Left cardiac atrium (tissue), 4 donors: ENCODE measurements at regions not wholly inside any gene's neighbourhood (a gene's known extent, or its start where the extent isn't known, plus 50 kb on each side); places are given as distances from the start of the nearest gene placed in this dataset.
A peak's percentile ranks its signal among the peaks of the same experiment; 100 is the strongest.

ENCODE experiments used
- ATAC-seq, 2 donors: fragments of 200-7000 bp; cut with Tn5 transposase; one replicate each; pipeline ENCODE4 v1.9.1; 2020; ENCODE audit warnings: mild to moderate bottlenecking in 2 of 2, moderate library complexity in 2 of 2
- DNase-seq: peaks from one replicate; pipeline ENCODE4 v3.0.0-alpha.2; 2020
- intact Hi-C, 2 donors: fragments of 100-400 bp; cut with DNase I; formaldehyde crosslinking; loops; one replicate each; pipeline versions ENCODE4 v1.14.1 to v1.15.1; 2022 to 2023
- donor health status: DM: no; HTN: yes; CAD: no.
- donor health status: DM: no; HTN: yes; CAD: no; lungs with severe emphysema.
- donor health status: DM: yes; HTN: yes; CAD: no.
- donor health status: Dilated cardiomyopathy.

DNA sequence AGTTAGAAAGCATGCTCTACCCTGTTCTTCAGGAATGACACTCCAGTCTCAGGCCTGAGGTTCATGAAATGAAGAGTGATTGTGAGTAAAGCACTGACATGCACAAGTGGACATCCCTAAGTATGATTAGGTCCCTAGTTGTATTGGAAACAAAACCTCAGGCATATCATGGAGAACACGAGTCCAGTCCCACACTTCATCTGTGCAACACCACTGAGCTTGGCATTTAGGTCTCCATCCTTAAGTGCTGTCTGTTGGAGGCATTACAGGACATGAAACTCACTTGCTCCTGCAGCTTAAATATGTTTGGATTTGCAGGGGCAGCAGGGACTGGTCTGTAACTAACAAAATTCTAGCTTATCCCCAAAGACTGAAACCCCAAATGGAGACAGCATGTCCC lies 250.3 kb upstream of the KLHL29 start:
- ATAC-seq (peak in 1 of 2 donors; percentile 11), DNase-seq (no peak)
- intact Hi-C loops, result no loop called here

DNA sequence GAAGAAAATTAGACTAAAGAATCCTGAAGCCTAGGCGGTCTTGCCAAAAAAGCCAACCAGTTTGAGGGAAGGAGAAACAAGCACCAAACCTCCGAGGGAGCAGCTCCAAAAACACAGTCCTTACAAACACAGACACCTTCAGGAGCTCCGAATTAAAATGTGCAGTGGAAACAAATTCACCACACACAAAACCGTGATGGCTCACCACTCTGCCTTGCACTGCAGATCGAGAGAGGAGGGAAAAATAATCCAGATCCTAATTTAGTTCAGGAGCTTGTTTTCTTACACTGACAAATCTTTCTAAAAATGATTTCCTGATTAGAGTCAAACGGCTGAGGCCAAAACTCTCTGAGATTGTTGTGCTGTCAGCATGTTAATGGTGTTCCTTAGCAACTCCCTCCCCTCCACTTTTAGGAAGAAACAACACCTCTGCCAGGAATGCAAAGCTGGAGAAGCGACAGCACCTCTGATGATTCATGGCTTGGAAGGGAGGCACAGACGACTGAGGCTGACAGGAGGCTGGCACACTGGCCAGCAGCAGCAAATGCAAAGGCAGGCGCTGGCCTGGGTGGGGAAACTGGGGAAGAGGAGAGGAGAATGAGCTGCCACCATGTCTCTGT lies 249.4 kb upstream of the KLHL29 start:
- DNase-seq, result peak; percentile 43
- peak; percentile 77 to 97 for ATAC-seq
- intact Hi-C loops, result no loop called here

DNA sequence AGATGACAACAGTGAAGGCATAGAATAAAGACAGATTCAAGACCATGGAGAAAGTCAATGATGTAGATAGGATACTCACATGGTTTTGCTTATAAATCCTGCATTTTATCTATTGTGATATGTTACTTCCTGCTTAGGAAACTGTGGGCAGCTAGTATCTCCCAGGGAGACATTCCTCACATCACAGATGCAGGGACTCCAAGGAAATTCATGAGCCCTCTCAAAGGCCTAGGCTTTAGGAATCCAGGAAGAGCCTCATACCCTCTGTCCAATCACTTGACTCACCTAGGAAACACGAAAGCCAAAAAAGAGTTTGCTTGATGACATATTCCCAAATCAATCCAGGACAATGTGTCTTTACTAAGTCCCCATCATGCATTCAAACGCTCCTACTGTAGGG lies 247.8 kb upstream of the KLHL29 start:
- intact Hi-C loops, result no loop called here
- DNase-seq (no peak), ATAC-seq (no peak)

DNA sequence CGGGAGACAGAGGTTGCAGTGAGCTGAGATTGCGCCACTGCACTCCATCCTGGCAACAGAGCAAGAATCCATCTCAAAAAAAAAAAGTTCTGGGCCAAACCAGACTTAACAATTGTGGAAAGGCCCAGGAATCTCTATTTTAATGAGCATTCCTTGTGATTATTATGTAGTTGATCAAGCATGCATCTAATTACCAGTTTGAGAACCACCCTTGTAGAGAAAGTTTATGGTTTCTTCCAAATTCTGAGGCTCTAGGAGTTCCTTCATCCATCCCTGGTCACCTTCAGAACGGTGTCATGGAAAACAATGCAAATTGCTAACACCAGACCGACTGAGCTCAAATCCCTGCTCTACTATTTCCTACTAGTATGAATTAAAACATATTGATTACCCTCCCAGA lies 246.3 kb upstream of the KLHL29 start:
- intact Hi-C loops, result no loop called here
- no peak for ATAC-seq

DNA sequence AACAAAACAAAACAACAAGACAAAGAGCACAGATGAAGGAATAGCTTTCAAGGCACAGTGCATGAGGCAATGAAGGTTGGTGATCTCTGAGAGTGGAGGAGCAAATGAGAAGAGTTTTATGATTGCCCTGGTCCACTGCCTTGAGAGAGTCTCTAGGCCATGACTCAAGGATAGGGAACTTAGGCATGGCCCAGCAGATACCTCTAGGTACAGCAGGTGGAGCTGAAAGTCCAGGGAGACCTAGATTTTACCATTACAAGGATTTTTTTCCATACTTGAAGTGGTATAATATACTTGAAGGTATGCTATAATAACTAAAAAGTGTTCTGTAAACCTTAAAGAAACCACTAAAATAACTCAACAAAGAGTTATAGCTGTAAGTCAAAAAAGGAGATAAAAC lies 239.5 kb upstream of the KLHL29 start:
- DNase-seq (no peak), ATAC-seq (no peak)
- intact Hi-C loops, result no loop called here

More for the DNA sequence above, 246.3 kb upstream of the KLHL29 start:
- DNase-seq, result no peak

DNA sequence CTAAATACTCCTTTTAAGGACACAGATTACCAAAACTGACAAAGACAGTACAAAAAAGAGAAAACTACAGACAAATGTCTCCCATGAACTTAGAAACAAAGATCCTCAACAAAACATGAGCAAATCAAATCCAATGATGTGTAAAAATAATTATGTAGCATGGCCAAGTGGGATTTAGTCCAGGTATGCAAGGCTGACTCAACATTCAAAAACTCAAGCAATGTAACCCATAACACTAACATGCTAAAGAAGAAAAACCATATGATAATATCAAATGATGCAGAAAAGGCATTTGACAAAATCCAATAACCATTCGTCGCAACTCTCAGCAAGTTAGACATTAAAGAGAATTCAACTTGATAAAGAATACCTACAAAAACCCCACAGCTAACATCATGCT lies 239.0 kb upstream of the KLHL29 start:
- intact Hi-C loops, result no loop called here
- DNase-seq (no peak), ATAC-seq (no peak)

DNA sequence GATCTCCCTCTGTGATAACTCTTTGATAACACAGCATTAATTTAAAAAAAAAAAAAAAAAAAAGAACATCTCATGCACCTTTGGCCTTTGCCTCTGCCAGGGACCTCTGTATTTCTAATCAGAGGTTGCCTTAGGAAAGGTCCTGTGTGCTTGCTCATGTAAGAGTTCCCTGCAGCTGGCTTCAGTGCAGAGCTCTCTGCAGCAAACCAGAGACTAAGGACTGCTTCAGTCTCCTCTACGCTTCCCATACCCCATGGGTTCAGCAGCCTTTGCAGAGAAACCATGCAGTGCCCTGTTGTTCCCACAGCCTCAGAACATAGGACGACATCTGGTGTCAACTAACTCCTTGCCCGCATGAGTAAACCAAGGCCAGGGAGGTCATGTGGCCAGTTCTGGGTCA lies 236.6 kb upstream of the KLHL29 start:
- ATAC-seq, result no peak
- intact Hi-C loops, result no loop called here
- no peak for DNase-seq

DNA sequence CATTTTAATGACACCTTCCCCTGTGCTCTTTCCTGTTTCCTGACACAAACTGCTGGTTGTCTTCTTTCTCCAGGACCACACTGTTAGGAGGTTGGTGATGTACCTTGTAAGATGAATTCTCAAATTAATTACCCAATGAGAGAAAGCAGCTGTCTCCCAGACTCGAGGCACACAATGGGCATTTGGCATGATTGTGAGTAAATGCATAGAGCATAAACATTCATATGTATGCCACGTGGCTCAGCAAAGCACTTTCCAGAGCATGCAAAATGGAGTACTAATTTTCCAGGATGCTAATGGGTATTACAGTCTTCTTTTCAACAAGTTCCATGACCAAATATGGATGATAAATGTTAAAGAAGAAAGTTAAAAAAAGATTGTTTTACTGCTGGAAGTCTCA lies 235.2 kb upstream of the KLHL29 start:
- intact Hi-C loops, result no loop called here
- DNase-seq, result no peak
- no peak for ATAC-seq

DNA sequence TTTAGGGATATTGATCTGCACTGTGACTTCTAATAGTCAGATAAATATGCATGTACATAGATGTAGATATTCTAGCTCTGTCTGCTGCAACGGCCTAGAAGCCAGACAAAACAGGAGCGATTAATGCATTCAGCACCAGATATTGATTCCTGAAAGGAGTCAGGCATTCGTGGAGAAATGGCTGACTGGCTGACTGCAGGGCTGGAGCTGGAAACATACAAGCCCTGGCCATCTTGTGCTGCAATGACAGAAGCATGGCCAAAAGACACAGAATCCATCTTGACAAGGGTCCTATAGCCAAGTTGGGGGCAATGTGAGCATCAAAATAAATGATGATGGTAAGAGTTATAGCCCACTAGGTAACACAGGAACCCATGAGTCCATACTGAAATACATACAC lies 231.5 kb upstream of the KLHL29 start:
- intact Hi-C loops, result no loop called here
- DNase-seq (no peak), ATAC-seq (no peak)

DNA sequence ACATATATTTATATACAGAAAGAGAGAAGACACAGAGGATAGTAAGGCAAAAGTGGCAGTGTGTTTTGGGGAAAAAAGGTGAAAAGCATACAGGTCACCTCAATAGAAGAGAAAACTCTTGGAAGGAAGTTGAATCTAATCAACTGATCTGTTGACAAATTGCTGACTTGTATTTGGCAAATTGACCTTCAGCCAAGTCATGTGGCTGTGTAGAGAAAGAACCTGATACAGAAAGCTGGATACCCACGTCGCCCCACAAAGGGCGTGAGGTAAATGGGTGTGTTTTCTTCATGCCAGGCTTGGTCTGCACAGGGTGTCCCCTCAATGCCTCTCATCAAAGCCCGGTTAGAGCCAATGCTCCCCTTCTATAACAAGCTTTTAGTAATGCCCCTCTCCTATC lies 230.0 kb upstream of the KLHL29 start:
- ATAC-seq, result no peak
- intact Hi-C loops, result no loop called here

DNA sequence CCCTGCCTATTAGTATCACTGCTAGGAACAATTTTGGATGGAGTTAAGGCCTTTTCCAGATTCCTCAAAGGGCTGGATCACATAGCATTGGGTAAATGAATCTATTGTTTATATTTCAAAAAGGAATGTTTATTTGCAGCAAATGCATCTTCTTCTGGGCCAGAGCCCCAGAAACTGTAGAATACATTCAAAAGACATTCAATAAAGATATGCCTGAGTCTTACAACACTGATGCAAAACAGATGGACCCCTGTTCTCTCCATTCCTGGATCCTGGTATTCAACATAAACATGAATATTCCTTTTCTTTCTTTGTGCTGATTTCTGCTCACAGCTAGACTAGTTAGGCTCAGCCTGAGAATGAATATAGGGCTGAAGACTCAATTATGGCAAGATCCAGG lies 227.2 kb upstream of the KLHL29 start:
- no peak for ATAC-seq
- intact Hi-C loops, result no loop called here
- DNase-seq, result no peak

More for the DNA sequence above, 230.0 kb upstream of the KLHL29 start:
- DNase-seq, result no peak

DNA sequence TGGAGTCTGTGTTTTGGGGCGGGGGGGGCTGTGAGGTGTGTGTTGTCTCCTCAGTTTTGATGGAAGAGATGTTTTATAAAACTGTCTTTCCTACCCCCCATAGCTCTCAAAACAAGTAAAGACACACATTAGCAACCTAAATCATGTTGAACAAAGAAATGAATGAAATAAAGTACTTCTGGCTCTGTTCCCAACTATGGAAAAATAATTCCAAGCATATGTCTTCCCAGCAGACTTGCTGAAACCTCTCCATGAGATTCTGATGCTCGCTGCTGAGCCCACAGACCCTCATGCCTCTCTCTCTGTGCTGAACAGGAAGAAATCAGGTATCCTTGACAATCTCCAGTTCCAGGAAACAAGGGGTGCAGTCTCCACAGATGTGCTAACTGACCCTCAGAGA lies 226.7 kb upstream of the KLHL29 start:
- intact Hi-C loops, result no loop called here
- ATAC-seq (no peak), DNase-seq (no peak)

DNA sequence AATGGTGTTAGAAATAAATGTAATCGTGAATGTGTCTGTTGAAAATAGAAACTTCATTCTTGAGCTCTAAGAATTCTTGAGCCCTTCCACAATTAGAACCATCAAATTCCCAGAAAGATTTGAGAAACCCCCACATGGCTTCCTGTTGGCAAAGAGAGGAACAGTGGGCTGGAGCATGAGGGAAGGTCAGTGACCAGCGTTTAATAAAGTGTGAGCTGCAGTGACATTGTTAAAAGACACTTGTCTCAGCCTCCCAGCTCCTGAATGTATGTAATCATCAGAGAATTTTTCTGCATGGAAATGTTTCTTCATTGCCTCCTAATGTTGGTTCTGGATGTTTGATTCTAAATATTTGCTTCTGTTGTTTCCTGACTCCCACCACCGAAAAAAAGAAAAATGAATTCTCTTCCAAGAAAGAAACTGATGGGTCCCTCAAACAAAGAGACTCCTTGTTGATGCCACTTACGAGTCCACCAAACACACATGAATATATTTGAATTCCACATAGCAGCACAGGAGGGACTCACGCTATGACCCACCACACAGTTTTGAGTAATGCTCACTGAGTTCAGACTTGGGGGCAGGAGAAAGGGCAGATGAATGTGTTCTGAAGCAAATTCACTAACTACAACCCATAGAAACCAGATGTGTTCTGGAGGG lies 225.1 kb upstream of the KLHL29 start:
- ATAC-seq, result no peak
- no peak for DNase-seq
- intact Hi-C loops, result no loop called here

DNA sequence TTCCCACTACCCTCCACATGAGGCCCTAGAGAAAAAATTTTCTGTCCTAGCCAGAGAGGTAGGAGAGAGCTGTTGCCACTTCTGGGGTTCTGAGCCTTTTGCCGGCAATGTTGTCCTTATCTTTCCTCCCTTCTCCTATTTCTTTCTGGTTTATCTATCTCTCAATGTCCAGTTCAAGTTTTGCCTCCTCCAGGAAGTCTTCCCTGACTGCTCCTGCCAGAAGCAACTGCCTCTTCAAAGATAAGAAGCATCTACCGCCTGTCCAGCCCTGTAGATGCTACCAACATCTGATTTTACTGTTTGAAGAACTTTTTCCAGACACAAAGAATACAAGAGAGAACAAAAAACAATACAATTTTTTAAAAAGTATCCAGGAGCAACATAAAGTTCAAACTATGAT lies 220.8 kb upstream of the KLHL29 start:
- no peak for ATAC-seq
- intact Hi-C loops, result no loop called here
- no peak for DNase-seq

DNA sequence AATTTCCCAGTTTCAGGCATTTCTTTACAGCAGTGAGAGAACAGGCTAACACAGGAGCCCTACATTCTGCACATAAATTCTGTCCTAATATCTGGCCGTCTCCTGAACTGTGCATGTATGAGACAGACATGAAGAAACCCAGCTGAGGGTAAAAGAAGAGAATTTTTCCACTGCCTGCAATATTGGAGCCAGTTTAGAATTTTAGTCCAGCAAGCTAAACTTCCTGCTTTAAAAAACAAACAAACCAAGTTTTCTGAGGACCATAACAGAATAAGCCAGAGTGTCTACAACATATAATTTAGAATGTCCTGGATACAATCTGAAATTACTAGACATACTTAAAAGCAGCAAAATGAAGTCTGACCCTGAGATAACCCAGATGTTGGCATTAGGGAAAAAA lies 215.1 kb upstream of the KLHL29 start:
- DNase-seq, result no peak
- no peak for ATAC-seq
- intact Hi-C loops, result no loop called here

DNA sequence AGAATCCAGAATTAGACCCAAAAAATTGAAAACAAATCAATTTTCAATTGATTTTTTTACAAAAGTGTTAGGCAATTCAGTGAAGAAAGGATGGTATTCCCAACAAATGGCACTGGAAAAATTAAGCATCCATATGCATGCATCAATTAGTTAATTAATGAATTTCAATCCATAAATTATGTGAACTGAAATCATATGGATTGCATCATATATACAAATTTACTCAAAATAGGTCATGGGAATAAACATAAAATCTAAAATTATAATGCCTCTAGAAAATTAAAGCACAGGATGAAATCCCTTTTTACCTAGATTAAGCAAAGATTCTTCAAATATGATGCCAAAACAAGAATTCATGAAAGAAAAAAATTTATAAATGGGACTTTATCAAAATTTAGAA lies 213.9 kb upstream of the KLHL29 start:
- DNase-seq, result no peak
- intact Hi-C loops, result no loop called here
- no peak for ATAC-seq

DNA sequence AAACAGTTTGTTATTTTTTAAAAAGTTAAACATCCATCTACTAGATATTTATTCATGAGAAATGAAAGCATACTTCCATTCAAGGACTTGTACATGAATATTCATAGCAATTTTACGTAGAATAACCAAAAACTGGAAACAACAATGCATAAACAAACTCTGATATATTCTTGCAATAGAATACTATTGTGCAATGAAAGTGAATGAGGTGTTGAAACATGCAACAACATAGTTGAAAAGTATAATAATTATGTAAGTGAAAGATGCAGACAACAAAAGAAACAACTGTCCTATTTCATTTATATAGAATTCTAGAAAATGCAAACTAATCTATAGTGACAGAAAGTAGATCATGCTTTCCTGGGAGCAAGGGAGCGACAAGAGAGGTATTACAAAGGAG lies 206.6 kb upstream of the KLHL29 start:
- intact Hi-C loops, result no loop called here
- DNase-seq (no peak), ATAC-seq (no peak)

DNA sequence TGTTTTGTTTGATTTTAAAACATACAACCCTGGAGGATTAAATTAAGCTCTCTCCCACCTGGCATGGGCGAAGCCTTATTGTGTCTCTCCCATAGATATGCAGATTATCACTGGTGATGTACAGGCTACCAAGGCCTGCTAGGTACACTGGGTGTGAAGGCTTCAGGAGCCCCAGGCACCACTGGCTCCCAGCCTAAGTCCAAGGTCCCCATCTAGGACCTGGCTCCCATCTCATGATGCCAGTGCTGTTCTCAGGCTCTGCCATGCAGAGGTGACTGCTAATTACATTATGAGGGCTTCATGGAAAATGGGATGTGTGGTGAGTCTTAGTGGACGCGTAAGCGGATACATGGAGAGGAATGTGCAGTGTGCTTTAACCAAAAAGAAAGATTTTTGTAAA lies 201.2 kb upstream of the KLHL29 start:
- intact Hi-C loops, result no loop called here
- ATAC-seq (no peak), DNase-seq (no peak)

DNA sequence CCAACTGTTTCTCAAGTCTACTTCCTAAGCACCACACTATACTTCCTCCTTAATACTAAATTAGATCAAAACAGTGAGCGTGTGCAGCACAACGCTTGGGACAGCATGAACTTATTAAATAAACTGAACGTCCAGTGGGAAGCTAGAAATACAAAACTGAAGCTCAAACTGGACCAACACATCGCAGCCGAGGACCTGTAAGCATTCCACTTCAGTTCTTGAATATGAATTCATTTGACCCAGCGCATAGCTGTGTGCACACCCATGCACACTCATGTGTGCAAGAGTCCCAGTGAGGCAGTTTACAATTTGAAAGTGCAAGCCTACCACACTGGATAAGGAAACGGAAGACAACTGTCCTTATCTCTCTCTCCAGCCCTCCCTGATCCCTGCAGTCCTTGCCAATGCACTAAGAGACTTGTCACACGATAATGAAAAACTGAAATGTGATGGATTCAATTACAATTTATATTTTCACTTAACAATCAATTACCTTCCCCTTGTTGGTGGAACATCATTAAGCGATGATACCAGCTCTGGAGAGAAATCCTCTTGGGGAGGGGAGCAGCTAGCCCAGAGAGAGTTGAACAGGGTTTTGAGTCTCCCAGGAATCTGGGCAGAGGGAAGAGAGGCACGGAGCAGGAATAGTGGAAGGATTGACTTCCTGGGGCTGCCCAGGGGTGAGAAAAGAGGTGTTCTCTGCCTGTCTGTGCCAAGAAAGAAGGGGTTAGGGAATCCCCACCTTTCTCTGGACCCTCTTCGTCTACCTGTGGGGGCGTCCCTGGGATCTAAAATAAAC lies 186.5 kb upstream of the KLHL29 start:
- DNase-seq (no peak), ATAC-seq (no peak)
- intact Hi-C loops, result no loop called here

DNA sequence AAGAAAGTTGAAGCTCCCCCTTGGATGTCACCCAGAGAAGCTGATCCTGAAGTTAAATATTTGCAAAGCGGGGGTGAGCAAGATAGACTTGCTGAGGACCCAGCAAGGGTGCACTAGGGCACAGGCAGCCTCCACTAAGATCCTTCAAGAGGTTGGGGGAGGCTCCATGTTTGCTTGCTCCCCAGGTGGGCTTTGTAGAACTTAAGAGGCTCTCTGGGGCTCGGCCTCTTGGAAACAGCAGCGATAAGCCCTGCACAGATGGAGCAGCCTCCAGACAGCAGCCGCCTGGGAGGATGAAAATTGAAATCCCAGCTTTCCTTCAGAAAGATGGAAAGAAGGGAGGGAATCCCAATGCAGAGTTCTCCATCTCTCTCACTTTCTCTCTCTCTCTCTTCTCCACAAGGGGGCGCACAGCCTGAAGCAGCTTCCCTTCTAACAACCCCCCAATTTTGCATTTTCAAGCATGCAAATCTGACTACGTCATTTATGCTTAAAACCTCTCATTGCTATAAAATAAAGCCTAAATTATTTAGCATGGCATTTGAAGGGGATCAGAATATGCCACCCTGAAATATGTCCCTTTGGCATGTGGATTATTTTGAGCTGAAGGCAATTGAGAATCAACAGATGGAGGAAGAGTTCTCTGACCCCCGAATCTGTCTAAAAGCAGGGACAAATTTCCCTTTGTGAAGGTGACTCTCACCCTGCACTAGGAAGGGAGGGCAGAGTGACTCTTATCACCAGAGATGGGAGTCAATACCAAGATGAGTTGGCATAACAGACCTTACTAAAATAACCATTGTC lies 185.7 kb upstream of the KLHL29 start:
- DNase-seq, result no peak
- ATAC-seq, result no peak
- intact Hi-C loops, result no loop called here
